ENCODE measurements at regions not wholly inside any gene's neighbourhood (a gene's known extent, or its start where the extent isn't known, plus 50 kb on each side); places are given as distances from the start of the nearest gene placed in this dataset.
A peak's percentile ranks its signal among the peaks of the same experiment; 100 is the strongest.
"Not testable (repeated sequence)": the region's sequence is repeated elsewhere in the genome, so short reads cannot be mapped to it uniquely, and the experiment has no call there.

DNA sequence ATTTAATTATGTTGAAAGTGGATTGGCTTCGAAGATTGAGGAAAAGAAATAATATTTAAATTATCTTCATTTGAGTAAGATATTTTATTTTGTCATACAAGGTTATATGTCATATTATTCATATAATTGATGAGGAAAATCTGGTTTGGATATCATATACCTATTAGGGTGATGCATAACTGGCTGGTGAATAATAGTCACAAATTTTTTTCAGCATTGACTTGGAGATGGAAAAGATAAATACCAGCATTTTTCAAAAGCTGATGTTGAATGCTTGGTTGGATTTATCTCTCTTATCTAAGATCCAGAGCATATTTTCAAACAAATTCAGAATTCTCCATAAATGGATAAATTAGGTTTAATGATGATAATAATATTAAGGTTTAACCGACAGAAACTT, 93.5 kb upstream of the SLIT2 start:
- no peak overlapping the region for H3K4me3 ChIP-seq (ENCODE audit: low read length)
- TF ChIP-seq CTCF (conservative IDR thresholded peaks at IDR 0.05; ENCODE audit: low read length): no peak
- DNase-seq (ENCODE audit: low read depth): no peak

GRCh38 chr4:20151436-20151835, 100.3 kb upstream of the SLIT2 start:
- TF ChIP-seq CTCF (conservative IDR thresholded peaks at IDR 0.05; ENCODE audit: low read length): no peak
- DNase-seq (ENCODE audit: low read depth): no peak
- H3K4me3 ChIP-seq (ENCODE audit: low read length): no peak overlapping the region

- H3K4me3 ChIP-seq (ENCODE audit: low read length); DNase-seq (ENCODE audit: low read depth): not testable (repeated sequence)
These were observed 102.6 kb upstream of the SLIT2 start for GRCh38 chr4:20149143-20149542.

- no peak overlapping the region for H3K4me3 ChIP-seq (ENCODE audit: low read length)
- no peak for TF ChIP-seq CTCF (conservative IDR thresholded peaks at IDR 0.05; ENCODE audit: low read length)
- DNase-seq (ENCODE audit: low read depth): peak; percentile 53
These were observed 114.5 kb upstream of the SLIT2 start for GRCh38 chr4:20137176-20137575.

- no peak for TF ChIP-seq CTCF (conservative IDR thresholded peaks at IDR 0.05; ENCODE audit: low read length)
- peak; percentile 19 for DNase-seq (ENCODE audit: low read depth)
- H3K4me3 ChIP-seq (ENCODE audit: low read length): no peak overlapping the region
These were observed 124.1 kb upstream of the SLIT2 start for GRCh38 chr4:20127626-20128025.

DNA sequence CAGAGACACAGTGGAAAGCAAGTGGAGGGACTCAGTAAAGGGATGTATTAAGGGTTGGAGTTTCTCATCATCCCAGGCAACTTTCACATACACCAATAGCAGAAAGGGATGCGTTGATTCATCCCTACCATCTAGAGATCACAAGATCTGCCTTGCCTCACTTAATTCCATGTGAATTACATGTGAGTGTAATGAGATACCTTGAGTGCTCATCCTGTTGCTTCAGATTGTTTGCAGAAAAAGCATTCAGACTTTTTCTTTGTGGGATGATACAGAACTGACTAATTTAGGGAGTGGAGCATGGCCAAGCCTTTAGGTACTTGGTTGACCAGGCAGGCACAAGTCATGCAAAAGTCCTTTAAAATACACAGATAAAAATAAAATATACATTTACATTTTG, 124.8 kb upstream of the SLIT2 start:
- no peak for TF ChIP-seq CTCF (conservative IDR thresholded peaks at IDR 0.05; ENCODE audit: low read length)
- DNase-seq (ENCODE audit: low read depth): peak; percentile 59
- no peak overlapping the region for H3K4me3 ChIP-seq (ENCODE audit: low read length)

GRCh38 chr4:20124317-20125026, 127.2 kb upstream of the SLIT2 start:
- no peak overlapping the region for H3K4me3 ChIP-seq (ENCODE audit: low read length)
- DNase-seq (ENCODE audit: low read depth): no peak
- no peak for TF ChIP-seq CTCF (conservative IDR thresholded peaks at IDR 0.05; ENCODE audit: low read length)
